B cell (primary cell): ENCODE measurements at regions not wholly inside any gene's neighbourhood (a gene's known extent, or its start where the extent isn't known, plus 50 kb on each side); places are given as distances from the start of the nearest gene placed in this dataset.

ENCODE experiments used
- CTCF ChIP-seq: fragments of 200-600 bp; IDR thresholded peaks from one replicate; pipeline ENCODE4 v1.8.0; 2022; ENCODE audit warnings: antibody characterized with exemption, mild to moderate bottlenecking
- EZH2 ChIP-seq: IDR thresholded peaks from 2 replicates; pipeline ENCODE4 v1.6.1; 2012; ENCODE audit warnings: borderline replicate concordance, low read depth, mild to moderate bottlenecking, moderate library complexity, low read length; ENCODE audit not compliant: insufficient read depth, poor library complexity, severe bottlenecking

- TF ChIP-seq EZH2 (no peak), CTCF (no peak)
Measured at GRCh38 chr21:17269760-17270159, 243.1 kb upstream of the CXADR start.
